Mesothelial cell of epicardium (in vitro differentiated cells): ENCODE measurements at regions not wholly inside any gene's neighbourhood (a gene's known extent, or its start where the extent isn't known, plus 50 kb on each side); places are given as distances from the start of the nearest gene placed in this dataset.

ENCODE experiments used
- DNase-seq, 2 experiments: peaks; one replicate each; pipeline ENCODE4 v3.0.0; 2021; ENCODE audit warnings: low spot score in 2 of 2; ENCODE audit not compliant: unreplicated experiment in 2 of 2
- H3K27ac Mint-ChIP-seq: 2 replicates; pipeline ENCODE4 v1.8.0; 2021; ENCODE audit warnings: mixed read lengths
- H3K27me3 Mint-ChIP-seq: 2 replicates; pipeline ENCODE4 v1.8.0; 2021; ENCODE audit warnings: low read depth, mixed read lengths
- H3K36me3 Mint-ChIP-seq: 2 replicates; pipeline ENCODE4 v1.8.0; 2021; ENCODE audit warnings: mixed read lengths
- H3K4me1 Mint-ChIP-seq: 2 replicates; pipeline ENCODE4 v1.8.0; 2021; ENCODE audit warnings: mixed read lengths
- H3K4me3 Mint-ChIP-seq: 2 replicates; pipeline ENCODE4 v1.8.0; 2021; ENCODE audit warnings: mild to moderate bottlenecking, moderate library complexity, mixed read lengths
- H3K9me3 Mint-ChIP-seq: 2 replicates; pipeline ENCODE4 v1.8.0; 2021; ENCODE audit warnings: mixed read lengths
- CTCF ChIP-seq: fragments of 200-600 bp; sonication (generic); IDR thresholded peaks from one replicate; pipeline ENCODE4 v1.5.0; 2021; ENCODE audit warnings: antibody characterized with exemption; ENCODE audit not compliant: unreplicated experiment

- Mint-ChIP-seq H3K27me3 (no peaks in the 10 kb centered on the region), H3K36me3 (no peaks in the 10 kb centered on the region), H3K27ac (no peak overlapping the region), H3K4me3 (no peak overlapping the region), H3K4me1 (peaks cover 23% of the 10 kb centered on the region), H3K9me3 (peaks cover 5% of the 10 kb centered on the region)
- no peak for TF ChIP-seq CTCF
- no peak for DNase-seq
Measured at GRCh38 chr6:122009000-122009350, 390.5 kb upstream of the HSF2 start.

DNA sequence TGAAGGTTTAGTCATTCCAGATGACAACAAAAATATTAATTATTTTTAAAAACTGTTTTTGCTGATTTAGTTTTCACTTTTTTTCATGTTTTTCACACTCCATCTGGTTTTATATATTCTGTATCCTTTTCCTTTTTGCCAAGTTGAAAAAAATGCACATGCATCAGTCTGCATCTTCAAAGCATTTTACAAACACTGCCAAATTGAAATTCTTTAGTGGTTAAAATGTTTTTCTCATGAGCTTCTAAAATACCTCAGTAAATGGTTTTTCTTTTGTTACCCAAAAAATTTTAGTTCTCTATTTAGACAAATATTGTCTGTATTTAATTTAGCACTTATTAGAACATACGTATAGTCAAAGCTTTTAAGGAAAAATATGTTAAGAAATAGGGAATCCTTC, 386.9 kb upstream of the HSF2 start:
- no peak for TF ChIP-seq CTCF
- Mint-ChIP-seq H3K27me3 (no peaks in the 10 kb centered on the region), H3K27ac (no peak overlapping the region), H3K4me3 (no peak overlapping the region), H3K36me3 (no peaks in the 10 kb centered on the region), H3K9me3 (peaks cover 3% of the 10 kb centered on the region), H3K4me1 (peaks cover 10% of the 10 kb centered on the region)
- no peak for DNase-seq

DNA sequence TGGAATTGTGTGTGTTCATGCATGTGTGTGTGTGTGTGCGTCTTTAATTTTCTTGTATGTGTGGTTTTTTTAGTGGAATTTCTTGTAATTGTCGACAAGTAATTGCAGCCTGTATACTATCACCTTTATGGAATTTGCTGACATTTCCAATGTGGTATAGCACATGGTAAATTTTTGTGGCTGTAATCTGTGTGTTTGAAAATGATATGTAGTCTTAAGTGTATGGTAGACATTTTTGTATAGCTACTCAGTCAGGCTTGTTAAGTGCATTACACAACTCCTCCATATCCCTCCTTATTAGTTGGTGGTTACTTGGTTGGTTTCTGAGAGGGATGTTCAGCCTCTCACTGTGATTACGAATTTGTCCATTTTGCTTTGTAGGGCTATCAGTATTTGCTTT, 384.5 kb upstream of the HSF2 start:
- H3K27me3 Mint-ChIP-seq, result no peaks in the 10 kb centered on the region
- H3K9me3 Mint-ChIP-seq, result peaks cover 4% of the 10 kb centered on the region
- no peak overlapping the region for H3K4me3 Mint-ChIP-seq
- TF ChIP-seq CTCF, result no peak
- peaks cover 1% of the 10 kb centered on the region for H3K4me1 Mint-ChIP-seq
- peak overlapping the region; percentile 4 for H3K27ac Mint-ChIP-seq
- DNase-seq, result no peak
- H3K36me3 Mint-ChIP-seq, result no peaks in the 10 kb centered on the region

- Mint-ChIP-seq H3K4me1 (peaks cover 19% of the 10 kb centered on the region), H3K9me3 (peaks cover 4% of the 10 kb centered on the region), H3K4me3 (no peak overlapping the region), H3K36me3 (no peaks in the 10 kb centered on the region), H3K27me3 (no peaks in the 10 kb centered on the region), H3K27ac (peak overlapping the region; percentile 78)
- DNase-seq, result no peak
- no peak for TF ChIP-seq CTCF
Measured at GRCh38 chr6:122020588-122021264, 378.7 kb upstream of the HSF2 start.

DNA sequence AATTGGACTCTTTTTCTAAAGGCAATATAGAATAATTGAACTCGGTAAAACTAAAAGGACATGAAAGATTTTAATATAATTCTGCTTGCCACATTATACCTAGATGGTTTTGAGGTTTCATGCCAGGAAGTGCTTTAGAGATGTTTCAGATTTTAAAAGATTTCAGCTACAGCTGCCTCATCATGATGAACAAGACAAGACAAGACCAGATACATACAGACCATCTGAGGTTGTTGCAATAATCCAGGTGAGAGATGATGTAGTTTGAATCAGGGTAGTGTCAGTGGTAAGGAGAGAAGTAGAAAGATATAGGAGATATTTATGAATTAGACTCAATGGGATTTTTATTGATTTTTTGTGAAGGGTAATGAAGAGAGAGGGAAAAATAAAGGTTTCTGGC, 374.3 kb upstream of the HSF2 start:
- peaks cover 39% of the 10 kb centered on the region for H3K4me1 Mint-ChIP-seq
- DNase-seq, result no peak
- no peaks in the 10 kb centered on the region for H3K36me3 Mint-ChIP-seq
- H3K27me3 Mint-ChIP-seq, result no peaks in the 10 kb centered on the region
- no peak overlapping the region for H3K27ac Mint-ChIP-seq
- no peak for TF ChIP-seq CTCF
- H3K9me3 Mint-ChIP-seq, result no peaks in the 10 kb centered on the region
- no peak overlapping the region for H3K4me3 Mint-ChIP-seq
